ENCODE measurements at regions not wholly inside any gene's neighbourhood (a gene's known extent, or its start where the extent isn't known, plus 50 kb on each side); places are given as distances from the start of the nearest gene placed in this dataset.
A peak's percentile ranks its signal among the peaks of the same experiment; 100 is the strongest.
"Not testable (repeated sequence)": the region's sequence is repeated elsewhere in the genome, so short reads cannot be mapped to it uniquely, and the experiment has no call there.

GRCh38 chr3:82390868-82391267 is 629.4 kb upstream of the GBE1 start:
- Histone ChIP-seq H3K4me1 (ENCODE audit: control insufficient read depth, insufficient read depth, low read length) (no peaks in the 10 kb centered on the region), H3K4me3 (ENCODE audit: low read length) (no peak overlapping the region), H3K27ac (ENCODE audit: low read length) (no peak overlapping the region), H3K27me3 (ENCODE audit: control insufficient read depth, insufficient read depth) (no peaks in the 10 kb centered on the region), H3K9me3 (ENCODE audit: control insufficient read depth, low read length) (no peaks in the 10 kb centered on the region)
- intact Hi-C loops (cut with DNase I), result no loop called here
- ATAC-seq (no peak), DNase-seq (no peak)
- 79% methylated on average over 4 of the region's 4 CpGs for WGBS

GRCh38 chr3:82386647-82387046 is 625.2 kb upstream of the GBE1 start:
- intact Hi-C loops (cut with DNase I), result no loop called here
- Histone ChIP-seq H3K9me3 (ENCODE audit: control insufficient read depth, low read length) (no peaks in the 10 kb centered on the region), H3K4me3 (ENCODE audit: low read length) (no peak overlapping the region), H3K27ac (ENCODE audit: low read length) (no peak overlapping the region), H3K4me1 (ENCODE audit: control insufficient read depth, insufficient read depth, low read length) (no peaks in the 10 kb centered on the region), H3K27me3 (ENCODE audit: control insufficient read depth, insufficient read depth) (no peaks in the 10 kb centered on the region)
- no peak for ATAC-seq
- 51% methylated on average over 2 of the region's 2 CpGs for WGBS
- no peak for DNase-seq

- no peaks in the 10 kb centered on the region for H3K4me1 ChIP-seq (ENCODE audit: control insufficient read depth, insufficient read depth, low read length)
- ATAC-seq (no peak), DNase-seq (no peak)
- no peak overlapping the region for H3K27ac ChIP-seq (ENCODE audit: low read length)
- H3K9me3 ChIP-seq (ENCODE audit: control insufficient read depth, low read length), result peaks cover 2% of the 10 kb centered on the region
- WGBS, result 43% methylated on average over 3 of the region's 3 CpGs
- intact Hi-C loops (cut with DNase I), result no loop called here
- no peaks in the 10 kb centered on the region for H3K27me3 ChIP-seq (ENCODE audit: control insufficient read depth, insufficient read depth)
- H3K4me3 ChIP-seq (ENCODE audit: low read length), result no peak overlapping the region
These were observed 622.7 kb upstream of the GBE1 start for GRCh38 chr3:82384181-82384580.

GRCh38 chr3:82382831-82383230 is 621.4 kb upstream of the GBE1 start:
- no peak overlapping the region for H3K4me3 ChIP-seq (ENCODE audit: low read length)
- no peaks in the 10 kb centered on the region for H3K4me1 ChIP-seq (ENCODE audit: control insufficient read depth, insufficient read depth, low read length)
- peaks cover 2% of the 10 kb centered on the region for H3K9me3 ChIP-seq (ENCODE audit: control insufficient read depth, low read length)
- H3K27me3 ChIP-seq (ENCODE audit: control insufficient read depth, insufficient read depth), result no peaks in the 10 kb centered on the region
- intact Hi-C loops (cut with DNase I), result no loop called here
- ATAC-seq, result no peak
- DNase-seq, result no peak
- no peak overlapping the region for H3K27ac ChIP-seq (ENCODE audit: low read length)
- WGBS, result 80% methylated on average over 4 of the region's 4 CpGs

GRCh38 chr3:82378392-82378791 is 616.9 kb upstream of the GBE1 start:
- Histone ChIP-seq H3K9me3 (ENCODE audit: control insufficient read depth, low read length) (peaks cover 2% of the 10 kb centered on the region), H3K4me1 (ENCODE audit: control insufficient read depth, insufficient read depth, low read length) (no peaks in the 10 kb centered on the region), H3K27me3 (ENCODE audit: control insufficient read depth, insufficient read depth) (no peaks in the 10 kb centered on the region), H3K4me3 (ENCODE audit: low read length) (no peak overlapping the region), H3K27ac (ENCODE audit: low read length) (no peak overlapping the region)
- no peak for ATAC-seq
- 56% methylated on average over 2 of the region's 2 CpGs for WGBS
- DNase-seq, result no peak
- intact Hi-C loops (cut with DNase I), result no loop called here

- WGBS, result 80% methylated on average over 3 of the region's 3 CpGs
- intact Hi-C loops (cut with DNase I), result no loop called here
- no peaks in the 10 kb centered on the region for H3K4me1 ChIP-seq (ENCODE audit: control insufficient read depth, insufficient read depth, low read length)
- H3K27ac ChIP-seq (ENCODE audit: low read length), result no peak overlapping the region
- H3K9me3 ChIP-seq (ENCODE audit: control insufficient read depth, low read length), result peaks cover 2% of the 10 kb centered on the region
- ATAC-seq, result no peak
- no peak overlapping the region for H3K4me3 ChIP-seq (ENCODE audit: low read length)
- no peak for DNase-seq
- H3K27me3 ChIP-seq (ENCODE audit: control insufficient read depth, insufficient read depth), result no peaks in the 10 kb centered on the region
These were observed 615.4 kb upstream of the GBE1 start for GRCh38 chr3:82376883-82377282.

- DNase-seq; H3K4me3 ChIP-seq (ENCODE audit: low read length); H3K27me3 ChIP-seq (ENCODE audit: control insufficient read depth, insufficient read depth); ATAC-seq; intact Hi-C loops (cut with DNase I); H3K4me1 ChIP-seq (ENCODE audit: control insufficient read depth, insufficient read depth, low read length); H3K9me3 ChIP-seq (ENCODE audit: control insufficient read depth, low read length); H3K27ac ChIP-seq (ENCODE audit: low read length): not testable (repeated sequence)
- 64% methylated on average over 4 of the region's 4 CpGs for WGBS
These were observed 612.4 kb upstream of the GBE1 start for GRCh38 chr3:82373833-82374232.

GRCh38 chr3:82364827-82365226 is 603.4 kb upstream of the GBE1 start:
- H3K9me3 ChIP-seq (ENCODE audit: control insufficient read depth, low read length), result no peaks in the 10 kb centered on the region
- H3K4me3 ChIP-seq (ENCODE audit: low read length), result no peak overlapping the region
- H3K4me1 ChIP-seq (ENCODE audit: control insufficient read depth, insufficient read depth, low read length), result no peaks in the 10 kb centered on the region
- intact Hi-C loops (cut with DNase I), result no loop called here
- ATAC-seq, result no peak
- no peak for DNase-seq
- 78% methylated on average over 4 of the region's 4 CpGs for WGBS
- H3K27ac ChIP-seq (ENCODE audit: low read length), result no peak overlapping the region
- H3K27me3 ChIP-seq (ENCODE audit: control insufficient read depth, insufficient read depth), result no peaks in the 10 kb centered on the region

- no peaks in the 10 kb centered on the region for H3K9me3 ChIP-seq (ENCODE audit: control insufficient read depth, low read length)
- no peaks in the 10 kb centered on the region for H3K27me3 ChIP-seq (ENCODE audit: control insufficient read depth, insufficient read depth)
- DNase-seq, result no peak
- H3K4me3 ChIP-seq (ENCODE audit: low read length), result no peak overlapping the region
- no peaks in the 10 kb centered on the region for H3K4me1 ChIP-seq (ENCODE audit: control insufficient read depth, insufficient read depth, low read length)
- 77% methylated on average over 1 of the region's 1 CpG for WGBS
- H3K27ac ChIP-seq (ENCODE audit: low read length), result no peak overlapping the region
- intact Hi-C loops (cut with DNase I), result no loop called here
- no peak for ATAC-seq
These were observed 601.7 kb upstream of the GBE1 start for GRCh38 chr3:82363131-82363530.

GRCh38 chr3:82355228-82355627 is 593.8 kb upstream of the GBE1 start:
- Histone ChIP-seq H3K27me3 (ENCODE audit: control insufficient read depth, insufficient read depth) (no peaks in the 10 kb centered on the region), H3K4me3 (ENCODE audit: low read length) (no peak overlapping the region), H3K27ac (ENCODE audit: low read length) (no peak overlapping the region), H3K9me3 (ENCODE audit: control insufficient read depth, low read length) (no peaks in the 10 kb centered on the region), H3K4me1 (ENCODE audit: control insufficient read depth, insufficient read depth, low read length) (no peaks in the 10 kb centered on the region)
- ATAC-seq (no peak), DNase-seq (no peak)
- 61% methylated on average over 2 of the region's 2 CpGs for WGBS
- intact Hi-C loops (cut with DNase I), result no loop called here

GRCh38 chr3:82354228-82354627 is 592.8 kb upstream of the GBE1 start:
- DNase-seq (peak in 2 of 3 donors; percentile 14), ATAC-seq (peak; percentile 83 to 87)
- H3K4me1 ChIP-seq (ENCODE audit: control insufficient read depth, insufficient read depth, low read length), result no peaks in the 10 kb centered on the region
- H3K9me3 ChIP-seq (ENCODE audit: control insufficient read depth, low read length), result no peaks in the 10 kb centered on the region
- H3K4me3 ChIP-seq (ENCODE audit: low read length), result no peak overlapping the region
- no peaks in the 10 kb centered on the region for H3K27me3 ChIP-seq (ENCODE audit: control insufficient read depth, insufficient read depth)
- H3K27ac ChIP-seq (ENCODE audit: low read length), result no peak overlapping the region
- intact Hi-C loops (cut with DNase I), result no loop called here
- 43% methylated on average over 4 of the region's 4 CpGs for WGBS

All from right cardiac atrium (tissue), 5 donors.